ENCODE measurements at regions not wholly inside any gene's neighbourhood (a gene's known extent, or its start where the extent isn't known, plus 50 kb on each side); places are given as distances from the start of the nearest gene placed in this dataset.

DNA sequence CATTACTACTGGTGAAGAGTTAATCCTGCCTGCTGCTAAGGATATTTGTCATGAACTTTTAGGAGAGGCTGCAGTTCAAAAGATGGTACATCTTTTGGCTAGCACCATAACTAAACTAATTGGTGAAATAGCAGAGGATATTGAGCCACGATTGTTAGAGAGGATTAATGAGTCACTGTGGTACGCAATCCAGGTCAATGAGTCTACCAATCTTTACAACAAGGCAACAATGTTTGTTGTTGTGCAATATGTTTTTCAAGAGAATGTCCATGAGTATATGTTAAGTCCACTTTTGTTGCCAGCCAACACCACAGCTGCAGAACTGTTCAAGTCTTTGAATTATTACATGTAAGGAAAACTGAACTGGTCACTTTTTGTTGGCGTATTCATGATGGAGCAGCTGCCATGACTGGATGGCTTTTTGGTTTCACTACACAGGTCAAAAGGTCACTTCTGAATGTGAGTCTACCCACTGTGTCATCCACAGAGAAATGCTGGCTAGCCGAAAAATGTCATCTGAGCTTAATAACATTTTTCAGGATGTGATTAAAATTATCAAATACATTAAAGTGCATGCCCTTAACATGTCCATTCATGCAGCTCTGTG, 402.6 kb upstream of the KIF2B start:
- Histone ChIP-seq H3K4me2 (replicated peaks; ENCODE audit: extremely low read depth, low read length, poor library complexity, severe bottlenecking) (no peak overlapping the region), H3K4me1 (ENCODE audit: control insufficient read depth in 1 of 2, insufficient read depth in 2 of 2, low read length in 2 of 2) (no peaks in the 10 kb centered on the region), H3K27me3 (ENCODE audit: control insufficient read depth in 2 of 2, insufficient read depth in 2 of 2, low read length in 2 of 2) (no peaks in the 10 kb centered on the region), H4K20me1 (ENCODE audit: insufficient read depth, low read length) (no peaks in the 10 kb centered on the region), H3K9me3 (replicated peaks in 1 of 2; ENCODE audit: control insufficient read depth in 1 of 2, insufficient read depth in 1 of 2, low read length in 2 of 2) (peaks cover 4 to 12% of the 10 kb centered on the region in 2 donors), H2AFZ (ENCODE audit: insufficient read depth, low read depth, low read length, poor library complexity, severe bottlenecking) (no peak overlapping the region), H3K79me2 (ENCODE audit: insufficient read depth, low read length) (no peaks in the 10 kb centered on the region), H3K9ac (ENCODE audit: insufficient read depth, low read length, poor library complexity, severe bottlenecking) (no peak overlapping the region), H3K27ac (ENCODE audit: low read depth in 1 of 2, low read length in 2 of 2) (no peak overlapping the region), H3K36me3 (replicated peaks in 1 of 2; ENCODE audit: control insufficient read depth in 1 of 2, insufficient read depth in 2 of 2, low read length in 2 of 2) (no peaks in the 10 kb centered on the region), H3K4me3 (replicated peaks in 1 of 3; ENCODE audit: low read depth in 2 of 3, low read length in 3 of 3) (no peak overlapping the region)
- Mint-ChIP-seq H3K4me3 (no peak overlapping the region), H3K9me3 (peaks cover 0 to 5% (median 3%) of the 10 kb centered on the region in 7 donors), H3K27ac (no peak overlapping the region), H3K36me3 (no peaks in the 10 kb centered on the region), H3K27me3 (ENCODE audit: low read depth in 3 of 3) (no peaks in the 10 kb centered on the region), H3K4me1 (no peaks in the 10 kb centered on the region)
- no peak for TF ChIP-seq CTCF (IDR thresholded peaks at IDR 0.05)
- no peak for DNase-seq
- intact Hi-C loops (cut with micrococcal nuclease), result no loop called here
- 88% methylated on average over 1 of the region's 4 CpGs for WGBS (ENCODE audit: insufficient coverage)

DNA sequence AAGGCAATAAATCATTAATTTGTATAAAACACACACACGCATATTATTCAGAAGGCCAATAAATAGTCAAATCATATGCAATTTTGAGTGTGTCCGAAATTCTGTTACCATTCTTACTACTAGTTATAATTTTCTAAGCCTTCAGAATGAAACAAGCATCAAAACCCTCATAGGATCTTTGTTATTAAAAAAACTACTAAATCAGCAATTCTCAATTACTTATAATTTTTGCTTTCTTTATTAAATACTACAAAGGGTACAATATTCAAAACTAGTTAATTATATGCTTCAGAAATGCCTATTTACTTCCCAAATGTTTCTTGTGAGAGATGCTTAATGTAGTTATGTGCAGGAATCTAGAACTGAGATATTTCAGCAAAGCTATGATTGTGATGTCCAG, 413.1 kb upstream of the KIF2B start:
- H3K9me3 Mint-ChIP-seq, result peaks cover 0 to 13% (median 7%) of the 10 kb centered on the region in 7 donors
- H4K20me1 ChIP-seq (ENCODE audit: insufficient read depth, low read length), result no peaks in the 10 kb centered on the region
- H3K9me3 ChIP-seq (replicated peaks in 1 of 2; ENCODE audit: control insufficient read depth in 1 of 2, insufficient read depth in 1 of 2, low read length in 2 of 2), result peaks cover 2 to 6% of the 10 kb centered on the region in 2 donors
- no peak overlapping the region for H3K9ac ChIP-seq (ENCODE audit: insufficient read depth, low read length, poor library complexity, severe bottlenecking)
- no peak for TF ChIP-seq CTCF (IDR thresholded peaks at IDR 0.05)
- H3K27ac Mint-ChIP-seq, result no peak overlapping the region
- H2AFZ ChIP-seq (ENCODE audit: insufficient read depth, low read depth, low read length, poor library complexity, severe bottlenecking), result no peak overlapping the region
- no peak for DNase-seq
- no peaks in the 10 kb centered on the region for H3K4me1 Mint-ChIP-seq
- intact Hi-C loops (cut with micrococcal nuclease), result no loop called here
- WGBS (ENCODE audit: insufficient coverage), result 67% methylated on average over 2 of the region's 2 CpGs
- no peak overlapping the region for H3K4me3 ChIP-seq (replicated peaks in 1 of 3; ENCODE audit: low read depth in 2 of 3, low read length in 3 of 3)
- H3K4me3 Mint-ChIP-seq, result no peak overlapping the region
- H3K27me3 ChIP-seq (ENCODE audit: control insufficient read depth in 2 of 2, insufficient read depth in 2 of 2, low read length in 2 of 2), result no peaks in the 10 kb centered on the region
- H3K36me3 ChIP-seq (replicated peaks in 1 of 2; ENCODE audit: control insufficient read depth in 1 of 2, insufficient read depth in 2 of 2, low read length in 2 of 2), result no peaks in the 10 kb centered on the region
- H3K4me1 ChIP-seq (ENCODE audit: control insufficient read depth in 1 of 2, insufficient read depth in 2 of 2, low read length in 2 of 2), result no peaks in the 10 kb centered on the region
- H3K79me2 ChIP-seq (ENCODE audit: insufficient read depth, low read length), result no peaks in the 10 kb centered on the region
- no peak overlapping the region for H3K27ac ChIP-seq (ENCODE audit: low read depth in 1 of 2, low read length in 2 of 2)
- no peaks in the 10 kb centered on the region for H3K27me3 Mint-ChIP-seq (ENCODE audit: low read depth in 3 of 3)
- H3K36me3 Mint-ChIP-seq, result no peaks in the 10 kb centered on the region
- H3K4me2 ChIP-seq (replicated peaks; ENCODE audit: extremely low read depth, low read length, poor library complexity, severe bottlenecking), result no peak overlapping the region
